H1 (cell line): ENCODE measurements at regions not wholly inside any gene's neighbourhood (a gene's known extent, or its start where the extent isn't known, plus 50 kb on each side); places are given as distances from the start of the nearest gene placed in this dataset.

Source experiments
- CTCF ChIA-PET: fragments of 300-600 bp; sonication (Branson Sonifier 250); formaldehyde crosslinking; loops from one replicate; lab custom pipeline; 2021; ENCODE audit not compliant: partially characterized antibody; lab: Charles Lee
- POLR2A ChIA-PET: fragments of 300-600 bp; sonication (Branson Sonifier 250); formaldehyde crosslinking; loops from one replicate; lab custom pipeline; 2021; ENCODE audit warnings: inconsistent platforms; ENCODE audit not compliant: partially characterized antibody; lab: Charles Lee
- DNase-seq, 2 experiments: peaks; one replicate each; pipeline versions ENCODE4 v3.0.0 to v3.0.0-alpha.2; 2010 to 2022; ENCODE audit warnings: low spot score in 2 of 2, low read depth in 1 of 2, mixed read lengths in 1 of 2
- FAIRE-seq: peaks from 2 replicates; lab custom pipeline; 2011; peaks lifted over from hg19 to GRCh38; lab: Jason Lieb, UNC
- H2AFZ ChIP-seq: 2 replicates; pipeline ENCODE4 v1.8.1; 2012; ENCODE audit warnings: low read length, inconsistent platforms
- H2AK5ac ChIP-seq: 2 replicates; pipeline ENCODE4 v1.6.1; 2013; ENCODE audit warnings: low read depth, low read length
- H2BK120ac ChIP-seq: replicated peaks from 2 replicates; pipeline ENCODE3; 2013; ENCODE audit warnings: low read depth, low read length, inconsistent platforms
- H2BK12ac ChIP-seq: 2 replicates; pipeline ENCODE4 v1.6.1; 2013; ENCODE audit warnings: low read depth, low read length
- H2BK15ac ChIP-seq: 2 replicates; pipeline ENCODE4 v1.6.1; 2013; ENCODE audit warnings: low read length
- H2BK20ac ChIP-seq: 2 replicates; pipeline ENCODE4 v1.6.1; 2013; ENCODE audit warnings: low read length
- H2BK5ac ChIP-seq: 2 replicates; pipeline ENCODE4 v1.6.1; 2013; ENCODE audit warnings: low read depth, low read length
- H3K14ac ChIP-seq: 2 replicates; pipeline ENCODE4 v1.6.1; 2013; ENCODE audit warnings: inconsistent platforms; ENCODE audit not compliant: insufficient read length
- H3K18ac ChIP-seq: 2 replicates; pipeline ENCODE4 v1.6.1; 2013; ENCODE audit warnings: low read length; ENCODE audit errors: extremely low read depth
- H3K23ac ChIP-seq: 2 replicates; pipeline ENCODE4 v1.6.1; 2013; ENCODE audit warnings: inconsistent platforms; ENCODE audit not compliant: insufficient read length
- H3K23me2 ChIP-seq: 2 replicates; pipeline ENCODE4 v1.6.1; 2013; ENCODE audit warnings: low read depth, low read length
- H3K27ac ChIP-seq: 2 replicates; pipeline ENCODE4 v1.6.1; 2011; ENCODE audit warnings: low read depth, low read length, inconsistent platforms
- H3K27me3 ChIP-seq, 4 experiments: replicated peaks in 1 of 4; 1 replicate in 1 of 4; 2 replicates in 3 of 4; pipeline versions ENCODE4 v1.6.1 to v1.8.1; 2011 to 2013; ENCODE audit warnings: low read length in 3 of 4, mild to moderate bottlenecking in 3 of 4, inconsistent platforms in 2 of 4, mixed read lengths in 2 of 4, moderate library complexity in 1 of 4; ENCODE audit not compliant: control insufficient read depth in 3 of 4, insufficient read depth in 3 of 4; ENCODE audit errors: extremely low read depth in 1 of 4
- H3K36me3 ChIP-seq, 4 experiments: 2 replicates each; pipeline versions ENCODE4 v1.6.1 to v1.8.1; 2011 to 2013; ENCODE audit warnings: mild to moderate bottlenecking in 4 of 4, low read length in 3 of 4, moderate library complexity in 2 of 4, control low read depth in 1 of 4, inconsistent platforms in 1 of 4; ENCODE audit not compliant: insufficient read depth in 4 of 4, control insufficient read depth in 2 of 4
- H3K4ac ChIP-seq: replicated peaks from 2 replicates; pipeline ENCODE3; 2013; ENCODE audit warnings: low read length, low read depth, mixed read lengths, inconsistent platforms; ENCODE audit not compliant: insufficient read length
- H3K4me1 ChIP-seq, 4 experiments: replicated peaks in 1 of 4; 1 replicate in 1 of 4; 2 replicates in 3 of 4; pipeline versions ENCODE4 v1.6.1 to v1.8.1; 2011 to 2013; ENCODE audit warnings: low read length in 3 of 4, inconsistent platforms in 2 of 4, mixed read lengths in 1 of 4; ENCODE audit not compliant: insufficient read depth in 4 of 4, control insufficient read depth in 3 of 4
- H3K4me2 ChIP-seq, 2 experiments: 2 replicates each; pipeline versions ENCODE4 v1.6.1 to v1.8.1; 2011 to 2013; ENCODE audit warnings: low read depth in 2 of 2, low read length in 2 of 2, control low read depth in 1 of 2, inconsistent platforms in 1 of 2, mild to moderate bottlenecking in 1 of 2; ENCODE audit not compliant: insufficient read depth in 1 of 2
- H3K4me3 ChIP-seq, 4 experiments: fragments of 200-600, 300-600 bp in 1 of 4; sonication (generic), shearing (Covaris generic), sonication (Bioruptor Twin) in 1 of 4; 2 replicates each; pipeline versions ENCODE4 v1.5.1 to v1.8.1; 2011 to 2016; ENCODE audit warnings: low read length in 4 of 4, low read depth in 3 of 4, control low read depth in 2 of 4, inconsistent platforms in 2 of 4, mild to moderate bottlenecking in 2 of 4, mixed read lengths in 1 of 4, moderate library complexity in 1 of 4; ENCODE audit not compliant: insufficient read depth in 2 of 4; ENCODE audit errors: extremely low read depth in 1 of 4
- H3K56ac ChIP-seq: replicated peaks from 2 replicates; pipeline ENCODE3; 2013; ENCODE audit warnings: low read depth, mild to moderate bottlenecking, mixed read lengths, low read length, inconsistent platforms; ENCODE audit not compliant: insufficient read length
- H3K79me1 ChIP-seq: 2 replicates; pipeline ENCODE4 v1.6.1; 2013; ENCODE audit warnings: low read depth, low read length, control low read depth
- H3K79me2 ChIP-seq, 2 experiments: 2 replicates each; pipeline versions ENCODE4 v1.6.1 to v1.8.1; 2012 to 2013; ENCODE audit warnings: low read length in 2 of 2, mild to moderate bottlenecking in 2 of 2, inconsistent platforms in 1 of 2; ENCODE audit not compliant: insufficient read depth in 2 of 2, control insufficient read depth in 1 of 2
- H3K9ac ChIP-seq, 4 experiments: replicated peaks in 1 of 4; 1 replicate in 1 of 4; 2 replicates in 3 of 4; pipeline versions ENCODE4 v1.6.1 to v1.8.1; 2011 to 2013; ENCODE audit warnings: low read depth in 3 of 4, low read length in 3 of 4, control low read depth in 2 of 4, mild to moderate bottlenecking in 2 of 4, moderate library complexity in 2 of 4, inconsistent platforms in 1 of 4; ENCODE audit errors: extremely low read depth in 1 of 4
- H3K9me3 ChIP-seq, 2 experiments: 2 replicates each; pipeline versions ENCODE4 v1.6.1 to v1.8.1; 2012 to 2013; ENCODE audit warnings: mild to moderate bottlenecking in 2 of 2, moderate library complexity in 2 of 2, control low read depth in 1 of 2, inconsistent platforms in 1 of 2, low read depth in 1 of 2, low read length in 1 of 2, mixed read lengths in 1 of 2; ENCODE audit not compliant: insufficient read depth in 2 of 2
- H4K20me1 ChIP-seq, 2 experiments: replicated peaks in 1 of 2; 2 replicates each; pipeline versions ENCODE3 to v1.8.1; 2011 to 2013; ENCODE audit warnings: inconsistent platforms in 2 of 2, low read length in 2 of 2, mild to moderate bottlenecking in 1 of 2; ENCODE audit not compliant: insufficient read depth in 2 of 2, control insufficient read depth in 1 of 2
- H4K5ac ChIP-seq: 2 replicates; pipeline ENCODE4 v1.6.1; 2013; ENCODE audit warnings: low read length, low read depth, mixed read lengths, inconsistent platforms; ENCODE audit not compliant: insufficient read length
- H4K8ac ChIP-seq: 2 replicates; pipeline ENCODE4 v1.8.0; 2013; ENCODE audit warnings: mild to moderate bottlenecking, moderate library complexity, low read length, inconsistent platforms; ENCODE audit not compliant: insufficient read depth; ENCODE audit errors: extremely low read depth
- H4K91ac ChIP-seq: replicated peaks from 2 replicates; pipeline ENCODE3; 2013; ENCODE audit warnings: low read length, mixed read lengths, inconsistent platforms; ENCODE audit not compliant: insufficient read length
- CBX5 ChIP-seq: fragments of 300-800, 300-1000 bp; sonication (generic); IDR thresholded peaks from 2 replicates; pipeline ENCODE4 v1.7.1; 2016; ENCODE audit warnings: antibody characterized with exemption, low read length, low read depth
- NRF1 ChIP-seq: IDR thresholded peaks from 2 replicates; pipeline ENCODE4 v1.6.1; 2011; ENCODE audit warnings: mild to moderate bottlenecking, low read depth, low read length, improper control_type of control experiment
- RXRA ChIP-seq: IDR thresholded peaks from 2 replicates; pipeline ENCODE4 v1.6.1; 2011; ENCODE audit warnings: low read depth, mild to moderate bottlenecking, low read length, moderate library complexity; ENCODE audit not compliant: insufficient read depth
- WGBS, 2 experiments: shearing (Covaris generic) in 1 of 2; methylation state at CpG; one replicate each; pipeline versions ENCODE4 v1.1.6 to v1.1.7; 2013 to 2015; ENCODE audit warnings: low lambda C conversion rate in 2 of 2, mixed read lengths in 2 of 2, inconsistent platforms in 1 of 2, low coverage in 1 of 2, missing lambda C conversion rate in 1 of 2; ENCODE audit not compliant: insufficient replicate concordance in 2 of 2, insufficient coverage in 1 of 2, insufficient read length in 1 of 2; ENCODE audit errors: extremely low coverage in 1 of 2, missing lambda C conversion rate in 1 of 2; 5-methylcytosine and 5-hydroxymethylcytosine counted together
- TF ChIP-seq, protein P1 (sequence below), 3 experiments: IDR thresholded peaks; 1 replicate in 2 of 3; 2 replicates in 1 of 3; pipeline versions ENCODE4 v1.5.1 to v1.6.1; 2011; ENCODE audit warnings: low read length in 3 of 3, mild to moderate bottlenecking in 3 of 3, inconsistent platforms in 2 of 3, low read depth in 1 of 3, moderate library complexity in 1 of 3; ENCODE audit not compliant: insufficient read depth in 1 of 3; ENCODE audit errors: control extremely low read depth in 1 of 3
- TF ChIP-seq, protein P2 (sequence below): IDR thresholded peaks from 2 replicates; pipeline ENCODE4 v1.6.1; 2011; ENCODE audit warnings: low read length, improper control_type of control experiment

DNA sequence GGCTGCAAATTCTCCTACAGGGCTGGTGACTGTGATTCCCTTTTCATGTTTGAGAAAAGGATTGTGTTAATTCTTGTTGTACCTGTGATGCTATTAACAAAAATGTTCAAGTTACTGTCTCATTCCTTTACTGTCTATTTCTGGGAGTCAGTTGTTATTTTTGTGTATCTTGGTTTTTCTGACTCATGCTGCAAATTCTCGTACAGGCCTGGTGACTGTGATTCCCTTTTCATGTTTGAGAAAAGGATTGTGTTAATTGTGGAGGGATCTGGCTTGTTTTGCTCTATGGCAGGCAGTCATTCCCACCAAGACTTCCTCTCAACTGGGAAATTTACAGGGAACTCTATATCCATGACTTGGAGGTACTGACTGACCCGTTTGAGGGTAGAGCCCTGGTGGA lies 693.4 kb upstream of the INTU start:
- no peaks in the 10 kb centered on the region for H3K27me3 ChIP-seq
- POLR2A ChIA-PET = no interaction called here
- H3K23me2 ChIP-seq = no peaks in the 10 kb centered on the region
- no peak overlapping the region for H3K4ac ChIP-seq
- no peak overlapping the region for H2AFZ ChIP-seq
- no peak overlapping the region for H2BK120ac ChIP-seq
- H3K79me1 ChIP-seq = no peaks in the 10 kb centered on the region
- H3K23ac ChIP-seq = no peak overlapping the region
- no peaks in the 10 kb centered on the region for H4K20me1 ChIP-seq
- H3K79me2 ChIP-seq = no peaks in the 10 kb centered on the region
- no peaks in the 10 kb centered on the region for H3K9me3 ChIP-seq
- no peak overlapping the region for H3K27ac ChIP-seq
- H3K56ac ChIP-seq = no peak overlapping the region
- H3K18ac ChIP-seq = no peak overlapping the region
- no peak overlapping the region for H4K91ac ChIP-seq
- no peak overlapping the region for H2BK5ac ChIP-seq
- H3K4me1 ChIP-seq = no peaks in the 10 kb centered on the region
- H3K4me2 ChIP-seq = no peak overlapping the region
- no peak overlapping the region for H4K8ac ChIP-seq
- H2BK20ac ChIP-seq = no peak overlapping the region
- no peak overlapping the region for H4K5ac ChIP-seq
- H2AK5ac ChIP-seq = no peak overlapping the region
- H2BK15ac ChIP-seq = no peak overlapping the region
- CTCF ChIA-PET = no interaction called here
- no peaks in the 10 kb centered on the region for H3K36me3 ChIP-seq
- H3K9ac ChIP-seq = no peak overlapping the region
- no peak overlapping the region for H2BK12ac ChIP-seq
- H3K14ac ChIP-seq = no peak overlapping the region
- no peak overlapping the region for H3K4me3 ChIP-seq
- DNase-seq = no peak
- FAIRE-seq = no peak
- 73% methylated on average over 2 of the region's 2 CpGs; no CpG with 5 or more reads in 1 of the 2 experiments for WGBS, 2 experiments
- TF ChIP-seq, protein P1, sequence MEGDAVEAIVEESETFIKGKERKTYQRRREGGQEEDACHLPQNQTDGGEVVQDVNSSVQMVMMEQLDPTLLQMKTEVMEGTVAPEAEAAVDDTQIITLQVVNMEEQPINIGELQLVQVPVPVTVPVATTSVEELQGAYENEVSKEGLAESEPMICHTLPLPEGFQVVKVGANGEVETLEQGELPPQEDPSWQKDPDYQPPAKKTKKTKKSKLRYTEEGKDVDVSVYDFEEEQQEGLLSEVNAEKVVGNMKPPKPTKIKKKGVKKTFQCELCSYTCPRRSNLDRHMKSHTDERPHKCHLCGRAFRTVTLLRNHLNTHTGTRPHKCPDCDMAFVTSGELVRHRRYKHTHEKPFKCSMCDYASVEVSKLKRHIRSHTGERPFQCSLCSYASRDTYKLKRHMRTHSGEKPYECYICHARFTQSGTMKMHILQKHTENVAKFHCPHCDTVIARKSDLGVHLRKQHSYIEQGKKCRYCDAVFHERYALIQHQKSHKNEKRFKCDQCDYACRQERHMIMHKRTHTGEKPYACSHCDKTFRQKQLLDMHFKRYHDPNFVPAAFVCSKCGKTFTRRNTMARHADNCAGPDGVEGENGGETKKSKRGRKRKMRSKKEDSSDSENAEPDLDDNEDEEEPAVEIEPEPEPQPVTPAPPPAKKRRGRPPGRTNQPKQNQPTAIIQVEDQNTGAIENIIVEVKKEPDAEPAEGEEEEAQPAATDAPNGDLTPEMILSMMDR (IDR thresholded peaks at IDR 0.05; ENCODE audit: control extremely low read depth in 1 of 3, insufficient read depth in 1 of 3, low read depth in 1 of 3, low read length in 3 of 3) = no peak
- TF ChIP-seq RXRA (no peak), NRF1 (no peak), CBX5 (no peak)
- TF ChIP-seq, protein P2, sequence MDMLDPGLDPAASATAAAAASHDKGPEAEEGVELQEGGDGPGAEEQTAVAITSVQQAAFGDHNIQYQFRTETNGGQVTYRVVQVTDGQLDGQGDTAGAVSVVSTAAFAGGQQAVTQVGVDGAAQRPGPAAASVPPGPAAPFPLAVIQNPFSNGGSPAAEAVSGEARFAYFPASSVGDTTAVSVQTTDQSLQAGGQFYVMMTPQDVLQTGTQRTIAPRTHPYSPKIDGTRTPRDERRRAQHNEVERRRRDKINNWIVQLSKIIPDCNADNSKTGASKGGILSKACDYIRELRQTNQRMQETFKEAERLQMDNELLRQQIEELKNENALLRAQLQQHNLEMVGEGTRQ = no peak
